ENCODE measurements at regions not wholly inside any gene's neighbourhood (a gene's known extent, or its start where the extent isn't known, plus 50 kb on each side); places are given as distances from the start of the nearest gene placed in this dataset.

DNA sequence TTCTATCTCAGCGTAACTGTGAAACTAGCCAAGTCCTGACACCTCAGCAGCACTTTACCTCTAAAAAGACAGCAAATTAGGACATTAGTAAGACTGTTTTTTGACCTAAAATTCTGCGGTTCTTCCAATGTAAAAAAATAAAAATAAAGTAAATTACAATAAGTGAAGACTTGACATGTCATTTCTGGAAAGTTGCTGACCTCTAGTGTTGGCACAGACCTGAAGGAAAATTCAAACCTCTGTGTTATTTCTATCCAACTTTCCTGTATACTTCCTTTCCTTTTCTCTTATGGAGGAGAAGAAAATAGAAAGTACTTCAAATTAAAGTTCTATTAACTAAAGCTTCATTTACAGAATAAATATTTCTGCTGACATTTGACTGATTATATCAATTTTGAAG lies 110.6 kb downstream of the TMEM182 start:
- TF ChIP-seq CEBPB (IDR thresholded peaks at IDR 0.05), result no peak
- TF ChIP-seq EGR1 (IDR thresholded peaks at IDR 0.05), result no peak
- TF ChIP-seq EP300 (IDR thresholded peaks at IDR 0.05; ENCODE audit: borderline replicate concordance), result no peak
- TF ChIP-seq CREB1 (IDR thresholded peaks at IDR 0.05; ENCODE audit: low read depth), result no peak
- TF ChIP-seq, protein P1, sequence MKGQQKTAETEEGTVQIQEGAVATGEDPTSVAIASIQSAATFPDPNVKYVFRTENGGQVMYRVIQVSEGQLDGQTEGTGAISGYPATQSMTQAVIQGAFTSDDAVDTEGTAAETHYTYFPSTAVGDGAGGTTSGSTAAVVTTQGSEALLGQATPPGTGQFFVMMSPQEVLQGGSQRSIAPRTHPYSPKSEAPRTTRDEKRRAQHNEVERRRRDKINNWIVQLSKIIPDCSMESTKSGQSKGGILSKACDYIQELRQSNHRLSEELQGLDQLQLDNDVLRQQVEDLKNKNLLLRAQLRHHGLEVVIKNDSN (IDR thresholded peaks at IDR 0.05), result no peak
- no peak for TF ChIP-seq TAF1 (IDR thresholded peaks at IDR 0.05; ENCODE audit: low read depth)
- TF ChIP-seq ZBTB7A (IDR thresholded peaks at IDR 0.05; ENCODE audit: low read depth), result no peak
- TF ChIP-seq FOXM1 (IDR thresholded peaks at IDR 0.05; ENCODE audit: borderline replicate concordance, low read depth), result no peak
- TF ChIP-seq, protein P2, sequence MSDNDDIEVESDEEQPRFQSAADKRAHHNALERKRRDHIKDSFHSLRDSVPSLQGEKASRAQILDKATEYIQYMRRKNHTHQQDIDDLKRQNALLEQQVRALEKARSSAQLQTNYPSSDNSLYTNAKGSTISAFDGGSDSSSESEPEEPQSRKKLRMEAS (IDR thresholded peaks at IDR 0.05), result no peak
- TF ChIP-seq TEAD4 (IDR thresholded peaks at IDR 0.05), result no peak
- TF ChIP-seq, protein P3, sequence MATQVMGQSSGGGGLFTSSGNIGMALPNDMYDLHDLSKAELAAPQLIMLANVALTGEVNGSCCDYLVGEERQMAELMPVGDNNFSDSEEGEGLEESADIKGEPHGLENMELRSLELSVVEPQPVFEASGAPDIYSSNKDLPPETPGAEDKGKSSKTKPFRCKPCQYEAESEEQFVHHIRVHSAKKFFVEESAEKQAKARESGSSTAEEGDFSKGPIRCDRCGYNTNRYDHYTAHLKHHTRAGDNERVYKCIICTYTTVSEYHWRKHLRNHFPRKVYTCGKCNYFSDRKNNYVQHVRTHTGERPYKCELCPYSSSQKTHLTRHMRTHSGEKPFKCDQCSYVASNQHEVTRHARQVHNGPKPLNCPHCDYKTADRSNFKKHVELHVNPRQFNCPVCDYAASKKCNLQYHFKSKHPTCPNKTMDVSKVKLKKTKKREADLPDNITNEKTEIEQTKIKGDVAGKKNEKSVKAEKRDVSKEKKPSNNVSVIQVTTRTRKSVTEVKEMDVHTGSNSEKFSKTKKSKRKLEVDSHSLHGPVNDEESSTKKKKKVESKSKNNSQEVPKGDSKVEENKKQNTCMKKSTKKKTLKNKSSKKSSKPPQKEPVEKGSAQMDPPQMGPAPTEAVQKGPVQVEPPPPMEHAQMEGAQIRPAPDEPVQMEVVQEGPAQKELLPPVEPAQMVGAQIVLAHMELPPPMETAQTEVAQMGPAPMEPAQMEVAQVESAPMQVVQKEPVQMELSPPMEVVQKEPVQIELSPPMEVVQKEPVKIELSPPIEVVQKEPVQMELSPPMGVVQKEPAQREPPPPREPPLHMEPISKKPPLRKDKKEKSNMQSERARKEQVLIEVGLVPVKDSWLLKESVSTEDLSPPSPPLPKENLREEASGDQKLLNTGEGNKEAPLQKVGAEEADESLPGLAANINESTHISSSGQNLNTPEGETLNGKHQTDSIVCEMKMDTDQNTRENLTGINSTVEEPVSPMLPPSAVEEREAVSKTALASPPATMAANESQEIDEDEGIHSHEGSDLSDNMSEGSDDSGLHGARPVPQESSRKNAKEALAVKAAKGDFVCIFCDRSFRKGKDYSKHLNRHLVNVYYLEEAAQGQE (IDR thresholded peaks at IDR 0.05; ENCODE audit: low read depth), result no peak
